GM21367 (cell line): ENCODE measurements at regions not wholly inside any gene's neighbourhood (a gene's known extent, or its start where the extent isn't known, plus 50 kb on each side); places are given as distances from the start of the nearest gene placed in this dataset.

Experiments used
- ATAC-seq: cut with Tn5 transposase; IDR thresholded peaks from one replicate; pipeline ENCODE4 v1.9.1; 2021; ENCODE audit not compliant: unreplicated experiment

- ATAC-seq: no peak
Observed at GRCh38 chr13:100941377-100942368, 267.1 kb upstream of the TMTC4 start.

- ATAC-seq: no peak
Observed at GRCh38 chr13:100940658-100941057, 266.1 kb upstream of the TMTC4 start.

GRCh38 chr13:100933841-100934240 is 259.2 kb upstream of the TMTC4 start:
- no peak for ATAC-seq

- ATAC-seq: no peak
Observed at GRCh38 chr13:100922599-100922998, 248.0 kb upstream of the TMTC4 start.

- ATAC-seq: no peak
Observed at GRCh38 chr13:100921139-100921538, 246.5 kb upstream of the TMTC4 start.

- ATAC-seq: no peak
Observed at GRCh38 chr13:100917011-100917410, 242.4 kb upstream of the TMTC4 start.

- no peak for ATAC-seq
Observed at GRCh38 chr13:100913143-100913542, 238.5 kb upstream of the TMTC4 start.

GRCh38 chr13:100904293-100904976 is 229.8 kb upstream of the TMTC4 start:
- no peak for ATAC-seq

GRCh38 chr13:100899720-100900316 is 225.2 kb upstream of the TMTC4 start:
- no peak for ATAC-seq

GRCh38 chr13:100898431-100898830 is 223.8 kb upstream of the TMTC4 start:
- ATAC-seq: no peak

- ATAC-seq: no peak
Observed at GRCh38 chr13:100895651-100896050, 221.1 kb upstream of the TMTC4 start.

- no peak for ATAC-seq
Observed at GRCh38 chr13:100892981-100893380, 218.4 kb upstream of the TMTC4 start.

- ATAC-seq: no peak
Observed at GRCh38 chr13:100890645-100891044, 216.1 kb upstream of the TMTC4 start.

GRCh38 chr13:100887729-100888151 is 213.1 kb upstream of the TMTC4 start:
- ATAC-seq: no peak

GRCh38 chr13:100883453-100883852 is 208.9 kb upstream of the TMTC4 start:
- no peak for ATAC-seq

GRCh38 chr13:100881291-100881864 is 206.8 kb upstream of the TMTC4 start:
- no peak for ATAC-seq

GRCh38 chr13:100880166-100880565 is 205.6 kb upstream of the TMTC4 start:
- ATAC-seq: no peak

- no peak for ATAC-seq
Observed at GRCh38 chr13:100879255-100879654, 204.7 kb upstream of the TMTC4 start.

GRCh38 chr13:100876044-100876403 is 201.4 kb upstream of the TMTC4 start:
- ATAC-seq: no peak

- ATAC-seq: peak; percentile 45
Observed at GRCh38 chr13:100875392-100876043, 200.9 kb upstream of the TMTC4 start.

GRCh38 chr13:100872761-100873160 is 198.2 kb upstream of the TMTC4 start:
- ATAC-seq: no peak
